GM19455 (cell line): ENCODE measurements at regions not wholly inside any gene's neighbourhood (a gene's known extent, or its start where the extent isn't known, plus 50 kb on each side); places are given as distances from the start of the nearest gene placed in this dataset.

Experiments used
- ATAC-seq: cut with Tn5 transposase; IDR thresholded peaks from one replicate; pipeline ENCODE4 v1.9.1; 2021; ENCODE audit not compliant: unreplicated experiment

DNA sequence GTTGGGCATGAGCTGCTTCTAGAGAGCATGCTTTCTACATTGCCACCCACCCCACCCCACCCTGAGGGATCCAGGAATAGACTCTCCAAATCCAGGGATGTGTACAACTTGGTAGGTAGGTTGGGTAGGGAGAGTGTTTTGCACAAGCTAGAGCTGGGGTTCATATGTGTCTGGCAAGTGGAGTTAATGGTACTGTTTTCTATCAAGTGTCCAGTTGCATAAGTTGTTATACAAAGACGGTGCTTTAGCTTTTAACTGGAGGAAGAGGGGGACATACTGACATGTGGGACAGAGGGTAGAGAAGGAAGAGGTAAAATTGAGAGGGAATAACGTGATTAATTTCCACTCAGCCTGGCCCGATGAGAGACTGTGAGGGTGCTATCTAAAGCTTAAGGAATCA, 51.0 kb upstream of the TNC start:
- ATAC-seq, result no peak

DNA sequence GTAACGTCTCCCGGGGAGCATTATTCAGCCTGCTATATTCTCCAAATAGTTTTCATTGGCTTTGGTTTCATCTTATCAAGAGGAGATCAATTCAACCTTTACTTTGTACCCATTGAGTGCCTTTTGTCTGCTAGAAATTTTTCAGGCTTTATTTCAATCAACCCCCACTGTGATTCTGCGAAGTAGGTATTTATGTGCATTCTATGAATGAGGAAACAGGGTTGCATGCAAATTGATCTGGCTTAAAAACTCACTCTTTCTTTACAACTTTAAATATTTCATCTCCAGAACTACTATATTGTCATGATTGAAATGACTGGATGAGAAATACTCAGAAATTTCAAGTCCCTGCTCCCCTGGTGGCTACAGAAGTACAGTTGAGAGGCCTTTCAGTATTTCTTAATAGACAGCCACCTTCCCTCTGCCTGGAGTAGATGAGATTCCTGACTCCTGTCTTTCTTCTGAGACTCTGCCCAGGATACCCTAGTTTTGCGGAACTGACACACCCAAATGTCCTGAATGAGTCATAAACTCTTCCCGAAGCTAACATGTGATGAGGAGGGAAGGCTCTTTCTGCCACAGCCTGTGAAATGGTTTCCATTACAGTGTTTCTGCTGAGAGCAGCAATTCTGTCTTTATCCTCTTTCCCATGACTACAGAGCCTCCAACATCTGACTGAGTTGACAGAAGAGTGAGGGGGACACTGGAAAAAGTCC, 52.6 kb upstream of the TNC start:
- ATAC-seq, result no peak

DNA sequence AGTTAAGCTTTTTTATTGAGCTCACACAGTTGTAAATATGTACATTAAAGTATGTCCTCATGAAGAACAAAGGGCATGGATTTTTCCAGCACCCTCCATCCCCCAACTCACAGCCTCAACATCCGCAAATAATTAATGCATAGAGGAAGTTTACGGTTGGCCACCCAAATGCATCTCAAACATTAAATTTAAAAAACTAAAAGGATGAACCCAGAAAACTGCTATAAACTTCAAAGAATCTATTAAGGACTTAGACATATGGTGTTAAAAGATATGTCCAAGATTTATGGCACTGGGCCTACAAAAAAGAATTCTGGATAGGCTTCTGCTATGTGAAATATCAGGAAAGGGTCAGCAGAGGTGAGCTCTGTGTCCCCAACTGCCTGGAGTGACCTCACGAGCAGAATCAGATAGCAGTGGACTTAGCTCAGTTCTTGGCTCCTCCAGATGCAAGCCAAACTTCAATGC, 54.0 kb upstream of the TNC start:
- no peak for ATAC-seq

DNA sequence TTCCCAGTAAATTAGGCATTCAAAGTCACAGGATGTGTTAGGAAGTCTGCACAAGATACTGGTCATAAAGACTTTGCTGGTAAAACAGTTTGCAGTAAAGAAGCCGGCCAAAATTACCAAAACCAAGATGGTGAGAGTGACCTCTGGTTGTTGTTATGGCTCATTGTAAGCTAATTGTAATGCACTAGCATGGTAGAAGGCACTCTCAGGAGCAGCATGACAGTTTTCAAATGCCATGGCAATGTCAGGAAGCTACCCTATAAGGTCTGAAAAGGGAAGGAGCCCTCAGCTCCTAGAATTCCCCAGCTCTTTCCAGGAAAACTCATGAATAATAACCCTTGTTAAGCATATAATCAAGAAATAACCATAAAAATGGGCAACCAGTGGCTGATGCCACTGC, 64.3 kb upstream of the TNC start:
- no peak for ATAC-seq

DNA sequence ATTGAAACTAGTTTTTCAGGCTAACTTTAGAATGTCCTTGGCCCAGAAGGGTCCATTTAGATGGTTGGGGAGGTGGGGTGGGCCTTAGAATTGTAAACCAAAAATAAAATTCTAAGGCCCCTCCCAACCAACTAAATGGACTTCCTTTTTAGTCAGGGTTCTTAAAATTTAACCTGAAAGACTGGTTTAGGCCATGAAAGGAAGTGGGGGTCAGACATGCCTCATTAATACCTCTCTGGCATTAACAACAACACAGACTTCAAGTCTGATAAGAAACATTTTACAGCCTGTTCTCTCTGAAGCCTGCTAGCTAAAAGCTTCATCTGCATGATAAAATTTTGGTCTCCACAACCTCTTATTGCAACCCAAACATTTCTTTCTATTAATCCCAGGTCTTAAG, 65.5 kb upstream of the TNC start:
- no peak for ATAC-seq

DNA sequence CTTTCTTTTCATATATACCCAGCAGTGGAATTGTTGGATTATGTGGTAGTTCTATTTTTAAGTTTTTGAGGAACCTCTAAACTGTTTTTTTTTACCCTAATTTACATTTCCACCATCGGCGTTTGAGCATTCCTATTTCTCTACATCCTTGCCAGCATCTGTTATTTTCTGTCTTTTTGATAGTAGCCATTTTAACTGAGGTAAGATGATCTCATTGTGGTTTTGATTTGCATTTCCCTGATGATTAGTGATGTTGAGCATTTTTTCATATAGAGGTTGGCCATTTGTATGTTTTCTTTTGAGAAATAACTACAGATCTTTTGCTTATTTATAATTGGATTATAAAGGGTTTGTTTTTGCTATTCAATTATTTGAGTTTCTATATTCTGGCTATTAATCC, 71.7 kb upstream of the TNC start:
- no peak for ATAC-seq

DNA sequence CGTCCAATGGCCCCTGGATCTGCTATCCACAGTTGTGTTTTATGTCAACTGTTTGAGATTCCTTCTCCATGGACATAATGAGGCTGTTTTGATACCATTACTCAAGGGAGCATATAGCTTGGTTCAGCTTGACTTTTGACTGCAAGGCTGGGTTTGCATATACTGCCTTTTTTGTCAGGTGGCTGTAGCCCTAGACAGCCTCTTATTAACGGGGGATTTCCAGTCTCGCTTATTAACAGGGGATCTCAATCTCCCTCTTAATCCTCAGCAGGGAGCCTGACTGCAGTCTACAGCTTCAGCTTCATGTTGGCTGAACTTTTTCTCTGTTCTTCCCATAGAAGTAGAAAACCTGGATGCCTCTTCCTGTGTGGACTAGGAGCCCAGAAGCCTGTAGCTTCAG, 73.7 kb upstream of the TNC start:
- ATAC-seq, result no peak

DNA sequence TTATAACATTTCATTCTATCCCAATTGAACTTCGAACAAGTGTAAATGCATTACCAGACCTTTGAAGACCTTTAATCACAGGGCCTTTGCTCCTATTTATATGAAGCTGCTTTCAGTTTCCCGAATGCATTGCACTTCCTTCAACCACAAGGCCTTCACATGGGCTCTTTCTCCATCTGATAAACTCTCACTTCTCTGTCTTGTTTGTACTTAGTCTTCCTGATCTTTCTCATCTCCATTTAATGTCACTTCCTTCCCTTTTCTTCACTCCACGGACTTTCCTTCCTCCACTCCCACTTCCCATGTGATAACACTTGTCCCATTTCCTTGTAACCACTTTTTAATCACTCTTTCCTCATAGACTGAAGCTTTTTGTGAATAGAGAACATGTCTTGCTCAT, 74.3 kb upstream of the TNC start:
- ATAC-seq, result no peak

DNA sequence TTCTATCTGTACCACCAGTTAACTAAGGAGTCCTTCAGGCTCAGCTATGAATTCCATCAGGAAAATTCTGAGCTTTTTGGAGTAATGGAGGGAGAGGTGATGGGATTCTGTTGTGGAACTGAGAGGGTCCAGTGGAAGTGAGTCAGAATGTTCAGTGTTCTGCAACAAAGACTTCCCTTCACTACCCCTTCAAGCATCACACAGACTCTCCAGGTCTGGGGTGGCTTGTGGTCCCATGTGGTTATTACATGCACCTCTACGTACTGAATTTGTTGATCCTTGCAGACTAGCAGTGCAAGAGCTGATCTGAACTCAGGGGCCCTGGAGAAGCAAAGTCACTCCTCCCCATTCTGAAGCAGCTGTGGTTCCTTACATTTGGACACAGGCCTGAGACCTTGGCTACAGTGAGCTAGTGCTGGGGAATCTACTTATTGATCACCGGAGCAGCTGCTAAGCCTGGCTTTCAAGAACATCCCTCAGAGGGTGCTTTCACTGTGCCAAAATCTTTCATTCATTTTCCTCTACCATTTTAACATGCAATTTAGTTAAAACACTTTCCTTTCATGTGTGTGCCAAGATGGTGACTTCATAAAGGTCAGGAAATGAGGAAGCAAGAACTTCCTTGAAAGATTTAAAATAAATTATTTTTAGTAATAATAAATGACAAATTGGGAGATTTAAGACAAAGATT, 75.0 kb upstream of the TNC start:
- ATAC-seq, result no peak

DNA sequence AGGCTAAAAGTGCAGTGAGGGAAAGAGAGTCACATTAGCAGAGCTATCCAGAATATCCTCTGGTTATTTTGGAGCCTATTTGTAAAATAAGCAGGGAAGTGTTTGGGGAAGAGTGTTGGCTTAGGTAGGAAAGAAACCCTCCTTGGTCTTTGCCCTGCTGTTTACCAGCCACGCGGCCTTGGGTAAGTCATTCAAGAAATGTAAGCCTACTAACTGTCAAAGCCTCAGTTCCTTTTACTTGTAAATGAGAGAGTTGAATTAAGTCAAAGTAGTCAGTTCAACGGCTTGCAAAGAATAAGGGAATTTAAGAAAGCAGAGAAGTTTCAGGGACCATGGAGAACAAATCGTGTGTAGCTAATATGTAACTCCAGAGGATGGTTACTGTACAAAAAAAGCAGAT, 75.8 kb upstream of the TNC start:
- no peak for ATAC-seq

DNA sequence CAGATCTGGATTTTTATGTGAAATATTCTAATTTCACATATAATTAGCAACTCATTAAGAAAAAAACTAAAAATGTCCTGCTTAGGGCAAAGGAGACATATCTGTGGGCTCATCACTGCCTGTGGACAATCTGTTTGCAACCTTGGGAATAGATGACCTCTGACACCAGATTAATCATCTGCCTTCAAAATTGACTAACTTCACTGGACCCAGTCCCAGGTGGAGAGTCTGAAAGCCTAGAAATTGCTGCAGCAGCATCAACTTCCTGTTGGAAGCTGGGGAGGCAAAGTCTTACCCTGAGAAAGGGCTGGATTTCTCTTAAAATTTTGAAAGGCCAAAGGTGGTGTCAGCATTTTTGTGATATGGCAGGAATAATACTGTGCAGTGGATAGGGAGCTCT, 76.3 kb upstream of the TNC start:
- ATAC-seq, result no peak

DNA sequence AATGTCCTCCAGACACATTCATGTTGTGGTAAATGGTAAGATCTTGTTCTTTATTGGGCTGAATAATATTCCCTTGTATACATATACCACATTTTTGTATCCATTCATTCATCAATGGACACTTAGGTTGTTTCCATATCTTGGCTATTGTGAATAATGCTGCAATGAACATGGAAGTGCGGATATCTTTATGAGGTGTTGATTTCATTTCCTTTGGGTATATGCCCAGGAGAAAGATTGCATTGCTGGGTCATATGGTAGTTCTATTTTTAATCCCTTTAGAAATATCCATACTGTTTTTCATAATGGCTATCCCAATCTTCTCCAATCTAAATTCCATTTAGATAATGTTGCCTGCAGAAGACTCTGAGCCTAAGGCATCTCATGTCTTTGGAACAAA, 78.0 kb upstream of the TNC start:
- ATAC-seq, result no peak

DNA sequence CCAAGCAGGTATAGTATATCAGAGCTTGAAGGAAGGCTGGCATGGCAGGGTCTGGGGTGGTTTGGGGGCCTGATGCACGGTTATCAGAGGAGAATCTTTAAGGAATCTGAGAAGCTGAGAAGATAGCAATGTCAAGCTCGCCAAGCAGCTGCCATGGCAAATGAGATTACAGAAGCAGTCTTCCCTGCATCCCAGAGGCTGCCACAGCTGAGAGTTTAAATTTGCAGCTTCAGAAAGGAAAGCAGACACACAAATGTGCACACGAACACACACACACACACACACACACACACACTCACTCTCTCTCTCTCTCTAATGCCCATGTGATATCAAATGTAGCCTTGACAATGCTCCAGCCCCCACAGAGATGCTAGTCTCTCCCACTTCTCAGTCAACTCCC, 79.0 kb upstream of the TNC start:
- ATAC-seq, result no peak

DNA sequence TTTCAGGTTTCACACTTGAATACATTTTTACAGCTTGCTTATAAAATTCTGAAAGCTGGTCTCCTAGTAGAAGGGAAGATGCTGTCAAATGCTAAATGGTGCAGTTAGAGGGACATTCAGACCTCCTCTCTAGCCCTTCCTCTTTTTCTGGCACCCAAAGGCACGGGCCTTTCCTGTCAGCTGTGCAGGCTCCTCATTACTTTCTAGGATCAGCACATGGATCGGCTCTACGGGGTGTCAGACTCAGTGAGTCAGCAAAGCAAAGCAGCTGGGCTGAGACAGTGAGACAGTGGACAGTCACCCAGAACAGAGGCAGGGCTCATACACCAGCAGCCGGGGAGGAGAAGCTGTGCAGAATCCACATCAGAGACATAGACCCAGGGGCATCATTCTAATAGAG, 80.0 kb upstream of the TNC start:
- no peak for ATAC-seq

DNA sequence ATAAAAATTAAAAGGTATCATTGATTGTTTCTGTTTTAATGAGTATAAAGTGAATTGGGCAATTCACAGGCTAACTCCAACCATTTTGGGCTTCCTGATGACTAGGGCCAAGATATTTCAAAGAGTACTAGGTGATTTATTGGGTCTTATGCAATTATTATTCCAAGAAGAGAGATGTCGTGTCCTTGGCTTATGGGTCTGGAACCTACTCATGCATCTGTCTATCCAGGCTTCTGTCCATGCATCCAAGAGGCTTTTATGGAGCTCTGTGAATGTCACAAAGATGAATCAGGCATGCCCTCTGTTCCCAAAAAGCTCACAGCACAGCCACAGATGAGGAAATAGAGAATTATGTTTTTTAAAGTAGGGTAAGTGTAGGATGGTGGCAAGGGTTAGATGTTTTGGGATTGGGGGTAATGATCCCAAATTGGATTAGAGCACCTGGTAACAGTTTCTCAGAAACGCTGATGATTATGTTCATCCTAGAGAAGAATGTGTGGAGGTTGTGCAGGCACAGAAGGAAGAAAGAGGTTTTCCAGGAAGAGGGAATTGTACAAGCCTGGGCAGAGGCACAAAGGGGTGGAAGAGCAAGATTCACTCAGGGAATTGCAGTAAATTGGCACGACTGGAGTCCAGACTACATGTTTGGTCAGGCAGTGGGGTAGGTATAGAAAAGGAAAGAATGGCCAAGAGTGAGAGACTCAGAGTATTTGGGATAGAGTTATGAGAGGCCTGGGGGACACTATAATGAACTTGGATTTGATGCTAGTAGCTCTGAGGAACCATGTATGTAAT, 83.0 kb upstream of the TNC start:
- ATAC-seq, result no peak

DNA sequence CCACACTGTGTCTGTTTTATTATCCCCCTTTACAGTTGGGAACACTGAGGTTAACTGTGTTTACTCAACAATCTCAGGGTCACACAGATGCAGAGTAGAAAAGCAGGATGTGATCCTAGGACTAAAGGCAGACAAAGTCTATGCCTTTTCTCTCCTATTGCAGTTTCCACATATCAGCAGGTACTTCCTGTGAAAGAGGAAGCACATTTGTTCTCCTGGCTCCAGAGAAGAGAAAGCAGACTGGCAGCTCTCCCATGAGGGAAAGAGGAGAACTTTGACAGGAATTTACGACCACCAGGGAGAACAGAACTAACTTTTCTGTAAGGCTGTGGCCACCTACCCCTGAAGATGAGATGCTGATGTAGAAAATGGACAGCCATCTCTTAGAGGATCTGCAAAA, 84.2 kb upstream of the TNC start:
- ATAC-seq, result no peak

DNA sequence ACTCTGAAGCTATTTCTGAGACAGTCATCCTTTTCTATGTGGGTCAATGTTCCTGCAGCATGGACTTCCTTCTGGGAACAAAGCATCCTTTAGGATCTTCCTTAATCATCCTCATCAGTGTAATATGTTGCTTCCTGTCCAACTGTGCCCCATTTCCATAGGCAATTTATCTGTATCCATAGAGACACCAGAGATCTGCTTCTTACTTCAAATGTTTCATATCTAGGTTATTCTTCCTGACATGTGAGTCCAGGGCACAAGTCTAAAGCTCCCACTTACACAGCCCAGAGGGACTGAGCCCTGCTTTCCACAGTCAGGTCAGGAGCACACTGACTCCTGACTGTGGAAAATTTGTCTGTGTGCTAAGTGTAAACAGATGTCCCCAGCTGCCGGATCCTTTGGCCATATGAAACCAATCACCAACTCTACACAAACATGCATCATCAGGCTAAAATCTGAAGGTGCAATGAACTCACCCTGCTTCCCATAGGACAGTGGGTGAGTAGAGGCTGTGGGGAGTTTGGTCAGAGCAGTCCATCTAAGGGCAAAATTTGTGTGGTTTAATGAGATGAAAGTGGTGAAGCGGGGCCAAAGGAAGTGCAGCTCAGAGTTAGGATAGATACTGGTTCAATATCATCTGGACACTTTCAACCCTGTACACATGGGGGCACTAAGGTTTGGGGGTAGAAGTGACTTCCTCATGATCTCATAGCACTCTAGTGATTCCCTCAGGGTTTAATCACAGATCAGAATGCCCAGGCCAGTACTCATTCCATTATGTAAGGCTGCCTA, 85.2 kb upstream of the TNC start:
- ATAC-seq, result no peak

DNA sequence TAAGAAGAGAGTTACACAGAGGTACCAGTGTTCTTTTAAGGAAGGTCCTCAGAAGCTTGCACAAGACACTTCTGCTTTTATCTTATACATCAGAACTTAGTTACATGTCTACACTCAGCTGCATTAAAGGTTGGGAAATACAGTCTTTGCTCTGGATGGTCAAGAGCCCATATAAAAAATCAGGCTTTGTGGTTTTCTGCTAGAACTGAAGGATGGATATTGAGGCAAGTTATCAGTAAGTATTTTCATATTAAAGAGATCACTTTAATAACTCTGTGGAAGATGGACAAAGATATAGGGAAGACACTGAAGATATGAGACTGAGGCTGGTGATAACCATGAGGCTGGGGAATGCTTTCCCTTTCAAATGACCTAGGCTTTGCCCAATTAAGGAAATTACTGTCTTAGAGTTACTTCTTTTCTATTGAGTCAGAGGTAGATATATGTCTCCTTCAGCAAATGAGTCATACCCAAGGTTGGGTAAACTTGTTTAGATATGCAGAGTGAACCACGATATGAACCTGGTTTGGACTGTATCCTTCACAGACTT, 87.0 kb upstream of the TNC start:
- ATAC-seq, result peak; percentile 43

DNA sequence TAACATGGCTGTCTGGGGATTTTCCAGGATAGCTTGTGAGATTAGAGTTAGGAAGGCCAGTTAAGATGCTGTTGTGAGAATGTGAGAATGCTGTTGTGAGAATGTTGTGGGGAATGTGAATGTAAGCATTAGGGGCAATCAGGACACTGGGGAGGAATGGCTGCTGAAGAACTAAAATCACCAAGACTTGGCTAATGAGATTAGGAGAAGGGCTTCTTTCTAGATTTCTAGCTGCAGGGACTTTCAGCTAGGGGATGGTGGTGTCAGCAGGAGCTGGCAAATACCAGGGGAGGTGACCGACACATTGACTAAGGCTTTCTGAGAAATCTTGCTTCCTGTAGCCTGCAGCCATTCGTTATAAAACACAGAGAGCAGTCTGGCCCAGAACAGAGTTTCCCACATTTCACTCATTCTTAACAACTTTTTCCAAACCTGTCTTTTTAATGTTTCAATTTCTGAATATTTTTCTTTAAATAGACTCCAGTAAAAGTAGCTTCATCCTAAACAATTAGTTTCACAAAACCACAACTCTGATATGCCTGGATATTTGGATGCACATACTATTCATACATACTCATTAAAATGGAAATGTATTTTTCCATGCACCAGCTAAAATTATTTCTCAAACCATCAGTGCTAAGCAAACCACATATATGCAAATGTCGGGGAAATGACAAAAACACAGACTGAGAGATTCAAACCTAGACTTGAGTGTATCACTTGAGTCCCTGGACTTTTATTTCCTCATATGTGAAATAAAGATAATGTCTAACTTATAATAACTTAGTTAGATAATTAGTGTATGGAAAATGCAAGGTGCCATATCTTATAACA, 89.3 kb upstream of the TNC start:
- ATAC-seq, result peak; percentile 44

DNA sequence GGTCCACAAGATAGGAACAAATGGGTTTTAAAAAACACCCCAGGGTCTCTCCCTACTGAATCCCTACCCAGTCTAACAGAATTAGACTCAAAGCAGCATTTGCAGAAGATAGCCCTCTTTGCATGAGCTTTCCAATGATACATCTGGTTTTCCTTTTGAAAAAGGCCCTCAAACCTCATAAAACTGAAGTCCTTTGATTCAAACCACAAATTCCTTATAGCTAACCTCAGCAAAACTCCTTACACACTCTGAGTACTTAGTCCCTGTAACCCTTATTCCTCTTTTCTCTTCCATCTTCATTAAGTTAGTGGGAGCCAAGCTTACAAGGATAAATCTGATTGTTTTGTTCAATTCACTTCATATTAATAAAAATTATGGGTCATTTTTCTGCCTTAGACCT, 90.5 kb upstream of the TNC start:
- no peak for ATAC-seq
